ENCODE measurements at regions not wholly inside any gene's neighbourhood (a gene's known extent, or its start where the extent isn't known, plus 50 kb on each side); places are given as distances from the start of the nearest gene placed in this dataset.

DNA sequence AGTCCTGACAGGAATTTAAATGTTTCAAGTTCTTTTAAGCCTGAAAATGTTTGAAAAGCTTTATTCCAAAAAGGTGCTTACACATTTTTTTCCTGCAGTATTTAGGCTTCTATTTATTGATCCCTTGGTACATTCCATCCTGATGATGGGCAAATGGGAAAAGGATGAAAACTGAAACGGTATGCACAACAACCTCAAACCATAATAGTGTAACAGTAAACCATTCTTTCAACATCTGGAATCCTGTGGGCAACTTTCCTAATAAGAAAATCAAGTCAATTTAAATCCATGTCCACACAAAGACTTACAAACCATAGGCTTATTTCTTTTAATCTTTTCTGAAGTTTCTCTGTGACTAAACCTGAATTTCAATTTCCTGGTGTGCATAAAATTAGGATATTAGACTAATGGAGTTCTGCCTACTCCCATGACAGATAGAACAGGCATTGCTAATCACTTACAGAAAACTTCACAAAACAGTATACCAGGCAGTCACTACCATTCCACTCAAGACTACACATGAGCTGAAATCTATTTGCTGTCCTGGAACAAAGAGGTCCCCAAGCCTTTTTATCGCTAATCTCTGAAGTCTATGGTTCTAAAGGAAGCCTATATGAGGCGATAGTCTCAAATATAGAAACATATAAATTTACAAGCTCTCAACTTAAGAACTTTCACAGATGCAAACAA lies 103.3 kb downstream of the DLEU7 start:
- no peak overlapping the region for H3K4me3 ChIP-seq (ENCODE audit: low read depth, low read length)
- DNase-seq (ENCODE audit: low read depth), result no peak
- no peak for TF ChIP-seq MYC (IDR thresholded peaks at IDR 0.05; ENCODE audit: low read depth, low read length)
- no peak for TF ChIP-seq POLR2A (IDR thresholded peaks at IDR 0.05; ENCODE audit: extremely low read depth, insufficient read length)
- TF ChIP-seq CTCF (IDR thresholded peaks at IDR 0.05; ENCODE audit: low read depth, low read length), result no peak
- TF ChIP-seq MAX (IDR thresholded peaks at IDR 0.05; ENCODE audit: low read depth, low read length), result no peak

- DNase-seq (ENCODE audit: low read depth), result no peak
- no peak overlapping the region for H3K4me3 ChIP-seq (ENCODE audit: low read depth, low read length)
- TF ChIP-seq MAX (IDR thresholded peaks at IDR 0.05; ENCODE audit: low read depth, low read length), result no peak
- no peak for TF ChIP-seq MYC (IDR thresholded peaks at IDR 0.05; ENCODE audit: low read depth, low read length)
- TF ChIP-seq POLR2A (IDR thresholded peaks at IDR 0.05; ENCODE audit: extremely low read depth, insufficient read length), result no peak
- no peak for TF ChIP-seq CTCF (IDR thresholded peaks at IDR 0.05; ENCODE audit: low read depth, low read length)
Observed at GRCh38 chr13:50742353-50742752, 101.1 kb downstream of the DLEU7 start.

GRCh38 chr13:50742968-50743367 lies 100.5 kb downstream of the DLEU7 start:
- no peak overlapping the region for H3K4me3 ChIP-seq (ENCODE audit: low read depth, low read length)
- TF ChIP-seq CTCF (IDR thresholded peaks at IDR 0.05; ENCODE audit: low read depth, low read length), result no peak
- DNase-seq (ENCODE audit: low read depth), result no peak

GRCh38 chr13:50744116-50744660 lies 99.3 kb downstream of the DLEU7 start:
- H3K4me3 ChIP-seq (ENCODE audit: low read depth, low read length), result no peak overlapping the region
- TF ChIP-seq CTCF (IDR thresholded peaks at IDR 0.05; ENCODE audit: low read depth, low read length) (no peak), POLR2A (IDR thresholded peaks at IDR 0.05; ENCODE audit: extremely low read depth, insufficient read length) (no peak), MYC (IDR thresholded peaks at IDR 0.05; ENCODE audit: low read depth, low read length) (no peak), MAX (IDR thresholded peaks at IDR 0.05; ENCODE audit: low read depth, low read length) (no peak)
- no peak for DNase-seq (ENCODE audit: low read depth)

- no peak for DNase-seq (ENCODE audit: low read depth)
- TF ChIP-seq MYC (IDR thresholded peaks at IDR 0.05; ENCODE audit: low read depth, low read length) (no peak), MAX (IDR thresholded peaks at IDR 0.05; ENCODE audit: low read depth, low read length) (no peak), POLR2A (IDR thresholded peaks at IDR 0.05; ENCODE audit: extremely low read depth, insufficient read length) (no peak), CTCF (IDR thresholded peaks at IDR 0.05; ENCODE audit: low read depth, low read length) (no peak)
- H3K4me3 ChIP-seq (ENCODE audit: low read depth, low read length), result no peak overlapping the region
Observed at GRCh38 chr13:50745542-50746115, 97.9 kb downstream of the DLEU7 start.
